ENCODE measurements at regions not wholly inside any gene's neighbourhood (a gene's known extent, or its start where the extent isn't known, plus 50 kb on each side); places are given as distances from the start of the nearest gene placed in this dataset.
A peak's percentile ranks its signal among the peaks of the same experiment; 100 is the strongest.
"Not testable (repeated sequence)": the region's sequence is repeated elsewhere in the genome, so short reads cannot be mapped to it uniquely, and the experiment has no call there.

DNA sequence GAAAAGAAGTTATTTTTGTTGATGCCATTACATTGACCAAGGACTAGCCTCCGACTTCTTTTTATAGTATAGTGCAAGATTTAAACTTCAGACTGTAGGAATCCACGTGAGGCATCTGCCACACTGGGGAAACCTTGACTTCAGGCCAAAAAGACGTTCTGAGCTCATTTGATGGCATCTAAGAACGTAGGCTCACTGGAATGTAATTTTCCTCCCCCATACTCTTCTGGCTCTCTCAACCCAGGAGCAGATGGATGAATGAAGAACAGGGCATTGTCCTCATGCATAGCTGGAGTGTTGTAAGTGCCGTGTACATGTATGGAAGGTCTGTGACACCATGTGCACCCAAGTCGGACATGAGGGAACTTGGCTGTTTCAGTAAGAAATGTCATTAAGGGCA is 72.8 kb upstream of the IKBKE start:
- H3K4me1 ChIP-seq (ENCODE audit: insufficient read depth, low read length); H3K9me3 ChIP-seq (ENCODE audit: low read length); H3K27ac ChIP-seq (ENCODE audit: low read depth, low read length); H3K4me3 ChIP-seq (ENCODE audit: low read depth in 1 of 2, low read length in 2 of 2); H3K9ac ChIP-seq (ENCODE audit: low read length); H3K27me3 ChIP-seq (ENCODE audit: control insufficient read depth in 1 of 2, insufficient read depth in 2 of 2, low read length in 2 of 2); H3K36me3 ChIP-seq (ENCODE audit: insufficient read depth, low read length): not testable (repeated sequence)

DNA sequence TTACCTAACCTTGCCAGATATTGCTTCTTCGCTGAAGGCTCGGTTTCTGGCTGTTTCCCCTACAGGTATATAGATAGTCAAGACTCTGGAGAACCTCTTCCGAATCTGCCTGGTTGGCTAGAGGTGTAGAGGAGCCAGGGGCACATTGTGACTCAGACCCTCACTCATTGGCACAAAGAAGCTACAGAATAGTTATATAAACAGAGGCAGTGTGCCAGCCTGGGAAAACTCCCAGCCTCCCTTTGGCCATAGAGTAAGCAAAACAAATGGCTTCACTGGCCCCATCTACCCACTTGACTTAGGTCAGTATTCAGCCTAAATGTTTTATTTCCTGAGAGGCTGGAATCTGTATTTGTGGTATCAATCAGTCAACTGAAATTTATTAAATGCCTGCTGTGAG is 72.0 kb upstream of the IKBKE start:
- H3K4me3 ChIP-seq (ENCODE audit: low read depth in 1 of 2, low read length in 2 of 2); H3K9ac ChIP-seq (ENCODE audit: low read length); H3K4me1 ChIP-seq (ENCODE audit: insufficient read depth, low read length); H3K9me3 ChIP-seq (ENCODE audit: low read length); H3K36me3 ChIP-seq (ENCODE audit: insufficient read depth, low read length); H3K27ac ChIP-seq (ENCODE audit: low read depth, low read length); H3K27me3 ChIP-seq (ENCODE audit: control insufficient read depth in 1 of 2, insufficient read depth in 2 of 2, low read length in 2 of 2): not testable (repeated sequence)

DNA sequence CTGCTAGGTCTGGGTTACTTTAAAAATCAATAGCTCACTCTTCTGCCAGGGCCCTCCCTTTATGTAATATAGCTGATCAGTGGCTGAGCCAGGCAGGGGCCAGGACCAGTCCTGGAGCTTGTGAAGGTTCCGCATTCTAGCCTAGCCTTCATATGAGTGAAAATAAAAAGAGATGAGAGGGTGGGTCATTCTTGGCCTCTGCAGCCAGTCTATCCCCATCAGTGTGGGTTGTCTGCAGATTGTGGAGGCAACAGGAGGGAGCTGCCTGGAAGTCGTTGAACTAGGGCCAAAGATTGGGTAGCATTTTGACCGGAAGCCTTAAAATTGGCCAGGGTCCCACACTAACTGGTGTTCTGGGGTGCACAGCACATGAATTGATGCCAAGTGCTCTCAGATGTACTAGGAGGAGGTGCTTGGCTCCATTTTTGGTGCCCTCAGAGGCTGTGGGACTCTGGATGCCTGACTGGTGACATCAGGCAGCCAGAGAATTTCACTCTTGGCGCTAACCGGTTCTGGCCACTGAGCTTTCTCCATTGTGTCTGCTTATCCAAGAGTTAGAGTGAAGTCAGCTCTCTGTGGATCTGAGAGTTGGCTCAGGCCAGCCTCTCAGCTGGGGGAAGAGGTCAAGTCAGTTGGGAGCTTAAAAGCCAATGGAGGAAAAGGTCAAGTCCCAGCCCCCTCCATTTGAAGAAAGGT is 66.5 kb upstream of the IKBKE start:
- not testable (repeated sequence) for H3K4me1 ChIP-seq (ENCODE audit: insufficient read depth, low read length); H3K9ac ChIP-seq (ENCODE audit: low read length); H3K9me3 ChIP-seq (ENCODE audit: low read length); H3K27ac ChIP-seq (ENCODE audit: low read depth, low read length); H3K27me3 ChIP-seq (ENCODE audit: control insufficient read depth in 1 of 2, insufficient read depth in 2 of 2, low read length in 2 of 2); H3K36me3 ChIP-seq (ENCODE audit: insufficient read depth, low read length); H3K4me3 ChIP-seq (ENCODE audit: low read depth in 1 of 2, low read length in 2 of 2)

DNA sequence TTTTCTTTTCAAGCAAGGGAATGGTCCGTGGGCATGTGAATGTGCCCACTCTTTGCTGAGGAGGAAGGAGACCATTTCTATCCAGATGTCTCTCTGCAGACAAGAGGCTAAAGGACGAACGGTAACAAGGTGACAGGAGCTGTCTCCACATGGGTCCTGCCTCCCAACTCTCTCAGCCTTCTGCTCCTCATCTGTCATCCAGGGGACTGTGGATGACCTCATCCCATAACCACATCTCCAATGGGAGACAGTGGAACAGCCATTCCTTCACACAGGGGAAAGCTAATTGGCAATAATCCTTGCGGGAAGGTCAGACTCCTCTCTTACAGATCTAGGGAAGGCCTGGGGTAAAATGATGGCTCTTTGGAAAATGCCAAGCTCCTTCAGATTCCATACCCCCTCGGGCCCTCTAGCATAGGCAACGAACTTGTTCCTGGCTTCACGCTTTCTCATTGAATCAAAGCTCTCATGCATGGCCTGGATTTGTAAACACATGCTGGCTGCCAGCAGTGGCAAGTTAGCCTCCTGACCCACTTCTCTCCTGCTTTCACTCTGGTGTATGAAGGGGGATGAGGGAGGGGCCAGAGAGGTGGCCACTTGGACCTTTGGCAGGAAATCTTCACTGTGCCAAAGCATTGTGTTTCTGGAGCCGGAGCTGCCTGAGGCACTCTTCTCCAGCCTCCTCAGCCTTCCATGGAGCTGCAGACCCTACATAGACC is 65.8 kb upstream of the IKBKE start:
- not testable (repeated sequence) for H3K36me3 ChIP-seq (ENCODE audit: insufficient read depth, low read length); H3K4me1 ChIP-seq (ENCODE audit: insufficient read depth, low read length); H3K9me3 ChIP-seq (ENCODE audit: low read length); H3K27me3 ChIP-seq (ENCODE audit: control insufficient read depth in 1 of 2, insufficient read depth in 2 of 2, low read length in 2 of 2); H3K4me3 ChIP-seq (ENCODE audit: low read depth in 1 of 2, low read length in 2 of 2); H3K9ac ChIP-seq (ENCODE audit: low read length); H3K27ac ChIP-seq (ENCODE audit: low read depth, low read length)

DNA sequence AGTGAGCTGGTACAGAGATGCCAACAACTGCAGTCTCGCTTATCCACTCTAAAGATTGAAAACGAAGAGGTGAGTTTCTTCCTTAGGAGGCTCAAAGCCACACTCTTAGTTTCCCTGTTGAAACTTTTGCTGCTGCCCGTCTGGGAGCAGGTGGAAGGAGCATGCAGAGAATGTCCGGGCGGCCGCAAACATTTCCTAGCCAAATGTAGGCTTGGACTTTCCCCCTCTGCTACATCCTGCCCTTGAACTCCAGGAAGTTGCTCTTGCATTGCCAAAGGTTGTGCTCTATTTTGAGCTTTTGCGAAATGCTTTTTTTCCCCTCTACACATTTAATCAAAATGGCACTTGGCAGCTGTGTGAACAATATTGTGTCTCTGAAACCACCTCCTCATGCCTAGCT is 65.0 kb upstream of the IKBKE start:
- not testable (repeated sequence) for H3K9ac ChIP-seq (ENCODE audit: low read length); H3K36me3 ChIP-seq (ENCODE audit: insufficient read depth, low read length); H3K4me3 ChIP-seq (ENCODE audit: low read depth in 1 of 2, low read length in 2 of 2); H3K9me3 ChIP-seq (ENCODE audit: low read length); H3K4me1 ChIP-seq (ENCODE audit: insufficient read depth, low read length); H3K27me3 ChIP-seq (ENCODE audit: control insufficient read depth in 1 of 2, insufficient read depth in 2 of 2, low read length in 2 of 2); H3K27ac ChIP-seq (ENCODE audit: low read depth, low read length)

DNA sequence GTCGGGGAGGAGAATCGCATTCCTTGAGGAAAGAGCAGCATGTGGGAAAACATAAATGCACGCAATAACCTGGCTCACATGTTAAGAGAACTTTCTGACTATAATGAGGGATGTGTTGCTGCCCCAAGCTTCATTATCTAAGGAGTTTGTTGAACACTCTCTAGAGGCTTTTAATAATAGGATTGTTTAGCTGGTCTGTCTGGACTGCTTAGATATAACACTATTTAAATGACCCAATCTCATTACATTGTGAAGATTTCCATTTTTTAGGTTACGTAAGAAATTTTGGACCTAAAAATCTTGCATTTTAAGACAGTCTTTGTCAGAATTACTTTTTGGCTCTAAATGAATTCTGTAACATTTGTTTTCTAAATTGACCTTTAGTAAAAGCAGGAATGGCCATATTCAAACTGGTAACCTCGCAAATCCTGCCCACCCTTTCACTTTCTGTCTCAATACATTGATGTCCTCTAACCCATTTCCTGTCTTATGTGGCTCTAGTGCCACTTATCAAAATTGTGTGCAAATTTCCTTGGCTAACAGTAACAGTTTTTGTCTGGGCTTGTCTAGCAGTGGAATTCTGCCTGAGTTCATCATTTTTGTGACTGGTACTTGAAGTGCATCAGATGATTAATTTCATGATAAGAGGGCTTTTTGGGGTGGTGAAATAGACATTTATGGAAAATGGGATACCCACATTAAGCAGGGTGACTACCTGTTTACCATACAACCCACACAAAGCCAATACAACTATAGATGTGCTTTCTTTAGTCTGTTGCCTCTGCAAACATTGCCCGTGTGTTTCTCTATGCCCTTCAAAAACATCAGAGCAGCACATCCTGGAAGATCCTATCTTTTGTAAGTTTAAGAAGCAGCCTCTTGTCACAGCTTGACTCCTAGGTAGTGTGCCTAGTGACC is 61.6 kb upstream of the IKBKE start:
- not testable (repeated sequence) for H3K36me3 ChIP-seq (ENCODE audit: insufficient read depth, low read length); H3K27me3 ChIP-seq (ENCODE audit: control insufficient read depth in 1 of 2, insufficient read depth in 2 of 2, low read length in 2 of 2); H3K9ac ChIP-seq (ENCODE audit: low read length); H3K27ac ChIP-seq (ENCODE audit: low read depth, low read length); H3K9me3 ChIP-seq (ENCODE audit: low read length); H3K4me1 ChIP-seq (ENCODE audit: insufficient read depth, low read length); H3K4me3 ChIP-seq (ENCODE audit: low read depth in 1 of 2, low read length in 2 of 2)

DNA sequence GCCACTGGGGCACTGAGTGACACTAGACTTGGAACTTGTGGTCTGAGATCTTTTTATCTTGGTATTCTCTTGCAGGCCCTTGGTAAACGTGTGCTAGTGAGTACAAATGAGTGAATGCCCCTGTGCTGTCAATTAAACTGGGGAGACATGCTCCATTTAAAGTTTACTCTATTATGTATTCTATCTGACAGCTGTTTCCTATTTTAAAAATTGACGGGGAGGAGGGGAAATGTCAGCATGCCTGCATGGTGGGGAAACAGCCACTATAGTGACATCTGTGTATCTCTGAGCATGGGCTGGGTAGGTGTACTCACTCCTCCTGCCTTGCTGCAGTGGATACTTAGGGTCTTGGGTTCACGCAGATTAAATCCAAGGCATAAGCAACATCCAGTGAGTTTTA is 59.0 kb upstream of the IKBKE start:
- no peak overlapping the region for H3K27ac ChIP-seq (ENCODE audit: low read depth, low read length)
- H3K36me3 ChIP-seq (ENCODE audit: insufficient read depth, low read length) = no peaks in the 10 kb centered on the region
- no peak overlapping the region for H3K9ac ChIP-seq (ENCODE audit: low read length)

DNA sequence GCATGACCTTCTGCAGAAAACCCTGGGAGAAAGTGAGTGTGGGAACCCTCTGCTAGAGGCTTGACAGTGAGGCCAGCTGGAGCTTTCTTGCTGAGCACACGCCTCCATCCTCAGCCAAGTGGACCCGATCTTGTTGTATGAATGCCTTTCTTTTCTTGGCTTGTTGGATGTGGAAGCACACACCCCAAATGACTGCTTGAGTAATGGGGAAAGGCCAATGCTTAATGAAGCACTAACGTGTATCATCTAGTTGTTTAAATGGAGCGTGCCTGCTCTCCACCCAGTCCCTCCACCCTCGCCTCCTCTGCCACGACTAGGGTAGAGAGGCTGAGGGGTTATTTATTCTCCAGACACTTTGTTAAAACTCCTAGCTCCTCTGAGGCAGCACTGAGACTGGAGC is 54.3 kb upstream of the IKBKE start:
- no peak overlapping the region for H3K4me3 ChIP-seq (ENCODE audit: low read depth in 1 of 2, low read length in 2 of 2)
- H3K9ac ChIP-seq (ENCODE audit: low read length) = no peak overlapping the region
- no peaks in the 10 kb centered on the region for H3K27me3 ChIP-seq (ENCODE audit: control insufficient read depth in 1 of 2, insufficient read depth in 2 of 2, low read length in 2 of 2)
- H3K4me1 ChIP-seq (ENCODE audit: insufficient read depth, low read length) = peaks cover 25% of the 10 kb centered on the region
- peak overlapping the region; percentile 80 for H3K27ac ChIP-seq (ENCODE audit: low read depth, low read length)
- H3K36me3 ChIP-seq (ENCODE audit: insufficient read depth, low read length) = peaks cover 12% of the 10 kb centered on the region
- H3K9me3 ChIP-seq (ENCODE audit: low read length) = no peaks in the 10 kb centered on the region

More for the DNA sequence above, 59.0 kb upstream of the IKBKE start:
- Histone ChIP-seq H3K27me3 (ENCODE audit: control insufficient read depth in 1 of 2, insufficient read depth in 2 of 2, low read length in 2 of 2) (no peaks in the 10 kb centered on the region), H3K4me3 (ENCODE audit: low read depth in 1 of 2, low read length in 2 of 2) (no peak overlapping the region), H3K9me3 (ENCODE audit: low read length) (no peaks in the 10 kb centered on the region), H3K4me1 (ENCODE audit: insufficient read depth, low read length) (peaks cover 20% of the 10 kb centered on the region)

DNA sequence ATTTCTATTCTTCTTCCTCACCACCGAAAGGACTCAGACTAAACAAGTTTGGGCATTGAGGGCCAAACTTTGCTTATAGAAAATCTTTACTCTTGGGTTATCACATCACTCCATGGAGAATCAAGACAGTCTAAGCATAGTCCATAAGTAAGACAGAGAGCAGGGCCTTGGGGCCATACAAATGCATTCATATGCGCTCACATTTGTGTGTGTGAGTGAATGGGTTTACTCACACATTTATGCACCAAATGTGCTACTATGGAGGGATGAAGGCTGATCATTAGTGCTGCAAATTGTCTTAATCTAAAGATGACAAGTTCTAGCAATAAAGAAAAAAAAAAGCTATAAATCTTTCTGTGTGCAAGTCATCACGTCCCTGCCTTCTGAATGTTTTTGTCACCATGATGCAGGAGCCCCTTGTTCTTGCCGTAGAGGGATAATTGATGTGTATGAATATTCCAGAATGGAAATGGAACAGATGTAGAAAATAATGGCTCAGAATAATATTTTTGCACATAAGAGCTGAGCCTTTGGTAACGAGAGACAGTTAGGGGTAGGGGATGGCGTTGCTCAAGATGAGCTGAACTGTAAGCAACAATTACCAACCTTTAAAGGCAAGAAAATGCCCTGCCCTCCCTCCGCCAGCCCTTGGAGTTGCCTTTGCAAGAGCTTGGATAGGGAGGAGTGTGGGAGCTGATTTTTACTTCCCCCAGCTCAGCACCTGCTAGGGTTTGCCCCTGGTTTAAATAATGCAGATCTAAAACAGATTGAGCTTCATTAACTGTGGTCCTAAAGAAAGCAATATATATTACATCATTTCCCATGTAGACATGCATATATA is 52.3 kb upstream of the IKBKE start:
- H3K4me3 ChIP-seq (ENCODE audit: low read depth in 1 of 2, low read length in 2 of 2) = no peak overlapping the region
- H3K27me3 ChIP-seq (ENCODE audit: control insufficient read depth in 1 of 2, insufficient read depth in 2 of 2, low read length in 2 of 2) = no peaks in the 10 kb centered on the region
- peaks cover 26% of the 10 kb centered on the region for H3K36me3 ChIP-seq (ENCODE audit: insufficient read depth, low read length)
- peaks cover 25% of the 10 kb centered on the region for H3K4me1 ChIP-seq (ENCODE audit: insufficient read depth, low read length)
- no peaks in the 10 kb centered on the region for H3K9me3 ChIP-seq (ENCODE audit: low read length)
- no peak overlapping the region for H3K9ac ChIP-seq (ENCODE audit: low read length)
- H3K27ac ChIP-seq (ENCODE audit: low read depth, low read length) = no peak overlapping the region

DNA sequence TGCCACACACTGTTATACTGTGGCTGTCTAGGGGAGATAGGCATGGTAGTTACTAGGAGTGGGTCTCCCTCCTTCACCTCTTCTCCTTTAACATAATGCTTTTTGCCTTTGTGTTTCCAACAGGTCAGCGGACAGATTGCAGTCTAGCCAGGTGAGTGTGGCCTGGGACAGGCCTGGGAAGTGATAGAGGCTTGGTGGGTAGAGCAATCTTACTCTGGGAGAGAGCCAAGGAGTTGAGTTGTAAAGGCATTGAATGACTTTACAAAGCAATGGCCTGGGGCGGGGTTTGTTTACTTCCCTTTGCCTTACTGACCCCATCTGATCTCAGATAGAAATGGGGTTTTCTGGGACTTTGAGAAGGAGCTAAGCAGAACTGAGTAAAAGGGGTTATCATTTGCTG is 51.0 kb upstream of the IKBKE start:
- no peak overlapping the region for H3K9ac ChIP-seq (ENCODE audit: low read length)
- no peak overlapping the region for H3K27ac ChIP-seq (ENCODE audit: low read depth, low read length)
- no peaks in the 10 kb centered on the region for H3K27me3 ChIP-seq (ENCODE audit: control insufficient read depth in 1 of 2, insufficient read depth in 2 of 2, low read length in 2 of 2)
- no peak overlapping the region for H3K4me3 ChIP-seq (ENCODE audit: low read depth in 1 of 2, low read length in 2 of 2)
- H3K9me3 ChIP-seq (ENCODE audit: low read length) = no peaks in the 10 kb centered on the region
- H3K36me3 ChIP-seq (ENCODE audit: insufficient read depth, low read length) = peaks cover 28% of the 10 kb centered on the region
- H3K4me1 ChIP-seq (ENCODE audit: insufficient read depth, low read length) = peaks cover 25% of the 10 kb centered on the region

DNA sequence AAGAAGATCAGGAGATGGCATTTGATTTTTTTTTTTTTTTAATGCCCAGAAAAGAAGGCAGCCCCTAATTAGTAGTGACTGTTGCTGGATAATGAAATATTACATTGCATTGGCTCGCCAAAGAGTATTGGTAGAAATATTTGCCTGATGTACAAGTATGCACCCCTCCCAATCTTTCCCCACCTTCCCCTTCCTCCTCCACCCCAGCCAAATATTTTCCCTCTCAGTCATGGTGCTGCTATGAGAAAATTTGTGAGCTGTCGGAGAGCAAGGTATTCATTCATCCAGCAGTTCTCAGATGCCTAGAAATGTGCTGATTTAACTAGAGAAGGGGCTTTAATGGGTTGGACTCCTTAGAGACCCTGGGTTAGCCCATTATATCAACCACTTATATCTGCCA is 50.5 kb upstream of the IKBKE start:
- Histone ChIP-seq H3K4me1 (ENCODE audit: insufficient read depth, low read length) (peaks cover 20% of the 10 kb centered on the region), H3K36me3 (ENCODE audit: insufficient read depth, low read length) (peaks cover 28% of the 10 kb centered on the region), H3K27ac (ENCODE audit: low read depth, low read length) (no peak overlapping the region), H3K9me3 (ENCODE audit: low read length) (no peaks in the 10 kb centered on the region), H3K27me3 (ENCODE audit: control insufficient read depth in 1 of 2, insufficient read depth in 2 of 2, low read length in 2 of 2) (no peaks in the 10 kb centered on the region), H3K9ac (ENCODE audit: low read length) (no peak overlapping the region), H3K4me3 (ENCODE audit: low read depth in 1 of 2, low read length in 2 of 2) (no peak overlapping the region)
